HG02870 (cell line): ENCODE measurements at regions not wholly inside any gene's neighbourhood (a gene's known extent, or its start where the extent isn't known, plus 50 kb on each side); places are given as distances from the start of the nearest gene placed in this dataset.

Experiments used
- ATAC-seq: cut with Tn5 transposase; IDR thresholded peaks from one replicate; pipeline ENCODE4 v1.9.1; 2021; ENCODE audit warnings: mild to moderate bottlenecking, moderate library complexity; ENCODE audit not compliant: unreplicated experiment

GRCh38 chr21:19900149-19900548, 1098.1 kb upstream of the NCAM2 start:
- no peak for ATAC-seq

- no peak for ATAC-seq
These were observed 1089.8 kb upstream of the NCAM2 start for GRCh38 chr21:19908390-19908789.

GRCh38 chr21:19914028-19914427, 1084.2 kb upstream of the NCAM2 start:
- no peak for ATAC-seq

- ATAC-seq: no peak
These were observed 1077.0 kb upstream of the NCAM2 start for GRCh38 chr21:19921211-19921610.

- no peak for ATAC-seq
These were observed 1076.1 kb upstream of the NCAM2 start for GRCh38 chr21:19922122-19922521.

GRCh38 chr21:19935467-19935866, 1062.7 kb upstream of the NCAM2 start:
- no peak for ATAC-seq

- no peak for ATAC-seq
These were observed 1060.6 kb upstream of the NCAM2 start for GRCh38 chr21:19937619-19938018.

GRCh38 chr21:19941626-19942025, 1056.6 kb upstream of the NCAM2 start:
- ATAC-seq: no peak

- ATAC-seq: no peak
These were observed 1047.9 kb upstream of the NCAM2 start for GRCh38 chr21:19950347-19950746.

- ATAC-seq: no peak
These were observed 1029.1 kb upstream of the NCAM2 start for GRCh38 chr21:19969156-19969555.

- no peak for ATAC-seq
These were observed 1016.3 kb upstream of the NCAM2 start for GRCh38 chr21:19981938-19982337.

GRCh38 chr21:19986396-19986795, 1011.8 kb upstream of the NCAM2 start:
- no peak for ATAC-seq

GRCh38 chr21:19987671-19988070, 1010.5 kb upstream of the NCAM2 start:
- ATAC-seq: no peak

- no peak for ATAC-seq
These were observed 1005.7 kb upstream of the NCAM2 start for GRCh38 chr21:19992540-19992939.

GRCh38 chr21:19993268-19993667, 1004.9 kb upstream of the NCAM2 start:
- no peak for ATAC-seq

- ATAC-seq: no peak
These were observed 1003.0 kb upstream of the NCAM2 start for GRCh38 chr21:19995253-19995652.

GRCh38 chr21:19998453-19998852, 999.8 kb upstream of the NCAM2 start:
- ATAC-seq: no peak

GRCh38 chr21:19999369-20000272, 998.6 kb upstream of the NCAM2 start:
- ATAC-seq: no peak

- no peak for ATAC-seq
These were observed 993.8 kb upstream of the NCAM2 start for GRCh38 chr21:20004367-20004766.

- ATAC-seq: no peak
These were observed 987.5 kb upstream of the NCAM2 start for GRCh38 chr21:20010691-20011200.

- ATAC-seq: no peak
These were observed 984.4 kb upstream of the NCAM2 start for GRCh38 chr21:20013851-20014250.

GRCh38 chr21:20016435-20017005, 981.7 kb upstream of the NCAM2 start:
- no peak for ATAC-seq
